Left hindlimb (tissue), 1 donor: ENCODE measurements at regions not wholly inside any gene's neighbourhood (a gene's known extent, or its start where the extent isn't known, plus 50 kb on each side); places are given as distances from the start of the nearest gene placed in this dataset.

Experiments used
- DNase-seq: peaks from one replicate; pipeline ENCODE4 v3.0.0-alpha.2; 2018

DNA sequence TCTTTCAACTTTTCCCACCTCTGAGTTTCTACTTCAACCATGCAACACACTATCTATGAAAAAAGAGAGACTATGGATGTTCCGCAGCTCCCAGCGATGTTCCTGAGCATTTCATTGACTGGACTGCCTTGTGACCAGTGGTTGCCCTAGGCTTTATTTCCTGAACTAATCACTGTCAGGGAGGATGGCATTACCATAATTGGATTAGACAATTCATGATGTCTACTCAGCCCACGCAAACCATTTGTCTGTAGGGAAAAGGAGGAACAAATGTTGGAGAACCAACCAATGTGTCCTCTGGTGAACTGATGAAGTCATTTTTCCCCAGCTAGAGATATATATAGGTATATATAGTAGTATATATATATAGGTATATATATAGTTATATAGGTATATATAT, 229.3 kb upstream of the MCTP2 start:
- no peak for DNase-seq

DNA sequence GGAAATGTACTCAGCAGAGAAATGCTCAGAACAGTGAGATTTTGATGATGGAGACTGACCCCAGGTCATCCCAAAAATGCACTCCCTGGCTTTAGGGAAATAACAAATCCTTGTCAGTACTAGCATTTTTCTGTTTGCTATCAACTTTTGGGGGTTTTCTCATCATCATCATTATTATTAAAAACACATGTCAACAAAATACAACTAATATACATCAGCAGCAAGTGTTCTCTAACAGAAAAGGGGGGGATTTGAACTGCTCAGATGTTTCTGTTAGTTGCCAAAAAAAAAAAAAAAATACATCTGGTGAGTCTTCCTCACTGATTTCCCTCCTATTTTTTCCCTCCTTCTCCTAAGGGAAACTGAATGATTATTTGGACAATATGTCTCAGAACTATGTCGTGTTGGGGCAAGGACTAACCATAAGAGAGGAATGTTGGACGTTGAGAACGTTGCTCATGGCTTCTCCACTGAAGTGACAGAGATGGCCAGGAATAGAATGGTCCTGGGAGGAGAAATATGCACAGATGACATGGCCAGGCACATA, 230.0 kb upstream of the MCTP2 start:
- peak; percentile 33 for DNase-seq

DNA sequence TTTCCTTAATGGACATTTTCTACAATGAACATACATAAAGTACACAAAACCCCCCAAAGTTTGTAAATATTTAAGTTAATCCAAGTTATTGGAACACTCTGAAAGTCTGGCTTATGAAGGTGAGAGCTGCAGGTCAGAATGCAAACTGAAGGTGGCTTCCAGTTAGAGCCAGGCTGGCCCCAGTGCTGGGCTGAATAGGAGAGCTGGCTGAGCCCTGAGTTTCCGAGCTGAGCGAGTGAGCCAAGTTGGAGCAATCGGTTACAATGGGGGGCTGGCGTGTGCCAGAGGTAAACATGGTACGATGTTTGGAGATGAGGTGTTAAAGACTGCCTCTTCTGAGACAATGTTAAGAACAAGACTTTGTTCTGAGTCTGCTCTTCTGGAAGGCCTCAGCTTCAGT, 230.8 kb upstream of the MCTP2 start:
- DNase-seq: no peak

DNA sequence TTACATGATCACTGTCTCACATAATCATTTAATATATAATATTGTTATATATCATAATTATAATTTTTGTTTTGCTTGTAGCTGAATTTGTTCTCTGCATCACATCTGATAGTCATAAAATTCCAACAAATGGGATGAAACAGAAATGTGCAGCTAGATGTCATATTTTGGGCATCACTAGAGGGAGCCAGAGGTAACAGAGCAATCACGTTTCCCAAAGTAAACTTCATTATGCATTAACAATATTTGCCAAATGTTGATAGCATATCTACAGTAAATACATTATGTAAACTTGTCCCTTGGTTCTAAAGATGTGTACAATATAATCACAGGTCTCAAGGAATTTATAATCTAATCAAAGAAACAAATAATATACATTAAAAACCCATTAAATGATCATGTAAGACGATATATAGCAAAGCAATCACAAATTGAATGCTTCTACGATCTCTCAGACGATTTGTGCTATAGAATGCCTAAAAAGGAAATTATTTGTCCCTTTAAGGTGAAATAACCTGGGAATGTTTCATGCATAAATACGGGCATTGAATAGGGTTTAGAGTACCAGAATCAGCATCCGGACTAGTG, 234.2 kb upstream of the MCTP2 start:
- no peak for DNase-seq

DNA sequence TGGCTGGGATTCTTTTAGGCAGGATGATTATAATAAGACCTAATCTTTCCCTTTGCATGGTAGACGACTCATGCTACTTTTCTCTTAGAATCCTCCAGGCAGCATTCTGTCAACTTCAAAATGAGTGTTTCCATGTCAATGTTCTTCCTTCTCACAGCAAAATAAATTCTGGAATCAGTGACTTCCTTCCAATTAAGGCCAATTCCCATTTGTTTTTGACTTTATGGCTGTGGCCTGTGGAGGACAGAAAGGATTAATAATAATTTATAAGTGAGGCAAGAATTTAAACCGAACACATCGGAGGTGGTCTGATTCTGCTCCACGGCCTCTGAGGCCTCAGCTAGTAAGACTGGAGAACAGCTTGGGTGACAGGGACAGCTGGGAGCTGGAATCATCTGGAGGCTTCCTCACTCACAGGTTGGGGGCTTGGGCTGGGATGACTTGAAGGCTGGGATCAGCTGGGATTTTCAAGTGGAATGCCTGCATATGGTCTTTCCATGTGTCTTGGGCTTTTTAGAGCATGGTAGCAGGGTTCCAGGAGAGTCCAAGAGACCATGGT, 241.8 kb upstream of the MCTP2 start:
- DNase-seq: no peak

- DNase-seq: no peak
These were observed 244.3 kb upstream of the MCTP2 start for GRCh38 chr15:93987068-93987467.

GRCh38 chr15:93986400-93986984, 244.9 kb upstream of the MCTP2 start:
- no peak for DNase-seq

- DNase-seq: no peak
These were observed 245.4 kb upstream of the MCTP2 start for GRCh38 chr15:93985925-93986324.

DNA sequence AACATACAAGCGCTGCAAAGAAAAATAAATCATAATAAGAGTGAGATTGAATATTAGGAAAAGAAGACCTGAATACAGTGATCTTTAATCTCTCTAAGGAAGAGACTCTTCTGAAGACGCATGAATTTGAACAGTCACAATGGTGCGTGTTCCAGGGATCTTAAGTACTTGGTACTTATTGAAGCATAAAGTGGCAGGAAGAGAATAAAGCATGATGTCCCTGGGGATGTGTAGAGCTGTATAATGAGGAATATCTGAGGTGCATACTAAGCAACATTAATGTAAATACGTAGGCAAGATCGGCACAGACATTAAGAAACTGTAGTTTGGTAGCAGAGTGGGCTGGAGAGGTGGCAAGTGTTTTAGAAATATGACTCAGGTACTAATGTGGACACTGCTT, 246.2 kb upstream of the MCTP2 start:
- no peak for DNase-seq

GRCh38 chr15:93983526-93983925, 247.8 kb upstream of the MCTP2 start:
- no peak for DNase-seq

- peak; percentile 61 for DNase-seq
These were observed 249.1 kb upstream of the MCTP2 start for GRCh38 chr15:93982226-93982727.

GRCh38 chr15:93981706-93982105, 249.7 kb upstream of the MCTP2 start:
- DNase-seq: no peak

DNA sequence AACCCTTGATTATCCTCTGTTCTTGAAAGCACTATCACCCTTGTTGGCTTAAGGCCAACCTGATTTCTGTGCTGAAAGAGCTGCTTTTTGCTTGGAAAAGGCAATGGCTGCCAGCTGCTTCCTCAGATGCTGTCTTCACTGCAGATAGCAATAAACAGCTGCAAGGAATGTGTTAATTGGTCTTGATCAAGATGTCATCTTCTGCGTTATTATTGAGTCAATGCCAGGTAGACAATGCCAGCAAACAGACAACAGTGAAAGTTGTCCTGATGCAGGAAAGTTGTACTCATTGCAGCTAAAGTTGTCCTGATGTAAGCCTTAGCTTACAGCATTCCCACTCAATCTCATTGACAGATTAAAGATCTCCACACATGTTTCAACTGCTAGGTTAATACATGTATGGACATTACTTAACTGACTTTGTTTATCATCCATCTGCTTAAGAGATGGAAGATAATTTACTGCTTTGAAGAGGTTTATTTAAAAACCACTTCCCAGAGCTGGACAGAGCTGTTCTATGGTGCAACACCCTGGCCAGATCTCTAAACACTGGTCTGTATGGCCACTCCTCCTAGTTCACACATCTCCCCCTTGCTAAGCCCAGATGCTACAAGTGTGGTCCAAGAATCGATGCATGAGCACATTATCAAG, 251.0 kb upstream of the MCTP2 start:
- DNase-seq: no peak

DNA sequence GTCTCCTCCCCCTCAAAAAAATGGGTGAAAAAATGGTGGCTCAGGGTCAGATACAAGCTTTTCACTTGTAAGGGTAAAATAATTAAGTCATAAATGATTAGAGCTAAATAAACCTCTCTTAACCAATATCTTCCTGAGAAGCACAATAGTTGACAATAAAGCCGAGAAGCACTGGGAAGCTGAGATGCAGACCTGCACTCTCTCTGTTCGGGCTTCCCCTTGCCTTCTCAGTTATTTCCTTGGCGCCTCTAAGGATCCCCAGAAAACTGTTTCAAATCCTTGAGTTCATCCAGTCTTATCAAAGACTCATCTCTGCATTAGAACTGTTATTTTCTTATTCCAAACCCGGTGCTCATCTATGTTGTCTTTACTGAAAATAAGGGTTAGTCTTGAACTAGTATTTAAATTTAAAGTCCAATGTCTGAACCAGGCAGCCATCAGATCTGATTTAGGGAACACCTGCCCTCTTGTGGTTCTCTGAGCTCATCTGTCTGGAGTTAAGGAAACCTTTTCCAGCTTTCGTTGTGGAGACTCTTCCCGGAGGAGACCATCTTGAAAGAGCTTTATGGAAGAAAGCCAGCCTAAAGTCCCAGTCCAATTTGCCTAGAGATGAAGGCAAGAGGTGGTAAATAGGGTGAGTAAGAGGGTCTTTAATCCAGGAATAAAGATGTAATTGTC, 256.4 kb upstream of the MCTP2 start:
- no peak for DNase-seq

DNA sequence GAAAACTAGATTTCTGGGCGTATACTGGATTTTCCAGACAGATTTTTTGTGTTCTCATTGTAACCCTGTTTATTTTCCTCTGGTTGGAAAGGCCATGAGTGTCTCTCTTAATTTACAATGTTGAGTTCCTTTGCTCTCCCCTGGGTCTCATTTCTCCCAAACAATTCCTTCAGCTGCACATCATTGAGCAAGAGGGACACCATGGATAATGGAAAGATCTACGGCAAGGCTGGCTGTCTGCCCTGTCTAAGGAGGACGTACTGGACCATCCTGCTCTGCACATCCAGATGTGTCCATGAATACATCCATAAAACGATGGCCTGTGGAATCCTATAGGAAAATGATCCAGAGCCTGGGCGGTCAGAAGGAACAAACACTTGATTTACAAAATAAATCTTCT, 258.1 kb upstream of the MCTP2 start:
- DNase-seq: peak; percentile 81

DNA sequence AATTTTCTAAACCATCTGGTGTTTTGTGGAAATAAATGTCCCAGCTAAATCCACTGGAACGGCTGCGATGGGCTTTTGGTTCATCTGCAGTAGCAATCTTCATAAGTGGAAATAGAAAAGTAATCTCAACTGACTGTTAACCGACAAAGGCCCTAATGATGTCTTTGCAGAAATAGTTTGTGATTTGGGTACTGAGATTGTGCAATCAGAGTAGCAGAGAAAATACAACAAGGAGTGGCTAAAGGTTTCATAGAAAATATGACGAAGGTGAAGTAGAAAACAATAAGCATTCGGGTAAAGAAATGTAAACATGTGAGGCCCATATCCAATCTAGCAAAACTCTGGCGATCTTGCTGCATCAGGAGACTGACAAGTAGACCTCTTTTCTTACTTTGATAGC, 262.6 kb upstream of the MCTP2 start:
- no peak for DNase-seq

- DNase-seq: no peak
These were observed 266.0 kb upstream of the MCTP2 start for GRCh38 chr15:93965304-93965908.

DNA sequence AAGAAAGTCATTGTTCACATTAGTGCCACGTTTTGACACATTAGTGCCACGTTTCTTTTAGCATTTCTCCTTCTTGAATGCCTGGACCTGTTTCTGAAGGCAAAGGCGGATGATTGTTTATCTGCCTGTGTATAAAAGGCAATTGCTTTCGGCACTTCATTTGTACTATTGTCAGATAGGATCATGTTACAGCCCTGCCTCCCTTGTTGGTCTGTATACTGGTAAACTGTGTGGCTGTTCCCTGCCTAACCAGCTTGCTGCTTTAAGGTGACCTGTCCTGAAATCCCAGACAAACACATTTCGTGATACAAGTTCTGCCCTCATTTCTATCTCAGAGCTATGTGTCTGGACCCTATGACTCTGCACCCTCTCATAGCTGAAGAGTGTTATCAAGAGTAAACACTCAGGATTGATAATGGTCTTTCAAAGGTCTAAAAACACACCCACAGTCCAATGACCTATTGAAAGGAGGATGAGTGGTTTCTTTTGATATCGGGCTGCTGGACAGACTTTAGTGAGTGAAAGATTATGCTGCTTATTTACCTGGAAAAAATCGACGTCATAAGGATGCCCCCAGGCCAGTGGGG, 276.3 kb upstream of the MCTP2 start:
- no peak for DNase-seq

DNA sequence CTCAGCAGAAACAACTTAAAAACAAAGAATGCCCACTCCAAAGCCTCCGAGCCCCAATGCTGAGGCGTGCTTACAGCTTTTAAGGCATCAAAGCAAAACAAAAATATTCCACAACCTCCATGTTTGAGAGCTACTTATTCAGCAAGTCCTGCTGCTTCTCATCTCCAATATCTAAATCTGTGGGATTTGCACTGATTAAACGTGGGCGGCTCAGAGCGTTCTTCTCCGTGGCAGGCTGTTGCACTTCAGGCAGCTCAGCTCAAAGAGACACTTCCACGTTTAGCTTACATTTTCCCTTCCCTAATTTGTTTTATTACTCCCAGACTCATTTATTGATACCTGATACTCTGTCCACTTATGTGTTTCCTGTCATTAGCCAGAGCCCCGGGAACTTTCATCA, 282.6 kb upstream of the MCTP2 start:
- DNase-seq: no peak

DNA sequence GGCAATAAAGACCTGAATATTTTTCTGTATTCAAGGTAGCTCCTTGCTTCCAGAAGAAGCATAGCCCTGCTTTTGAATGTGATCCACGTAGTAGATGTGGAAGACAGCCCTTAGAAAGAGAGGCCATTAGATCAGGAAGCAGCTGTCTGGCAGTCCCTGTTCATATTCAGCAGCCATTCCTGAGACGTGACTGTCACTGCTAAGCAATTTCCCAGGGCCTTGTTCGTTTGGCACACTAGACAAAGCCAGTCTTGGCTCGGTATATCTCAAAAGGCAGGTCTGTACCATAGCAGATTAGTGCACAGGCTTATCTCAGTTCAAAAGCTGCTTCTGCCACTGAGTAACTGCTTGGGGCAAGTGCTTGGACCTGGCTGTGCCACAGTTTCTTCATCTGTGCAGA, 287.8 kb upstream of the MCTP2 start:
- DNase-seq: no peak

- no peak for DNase-seq
These were observed 289.1 kb upstream of the MCTP2 start for GRCh38 chr15:93942269-93942694.

DNA sequence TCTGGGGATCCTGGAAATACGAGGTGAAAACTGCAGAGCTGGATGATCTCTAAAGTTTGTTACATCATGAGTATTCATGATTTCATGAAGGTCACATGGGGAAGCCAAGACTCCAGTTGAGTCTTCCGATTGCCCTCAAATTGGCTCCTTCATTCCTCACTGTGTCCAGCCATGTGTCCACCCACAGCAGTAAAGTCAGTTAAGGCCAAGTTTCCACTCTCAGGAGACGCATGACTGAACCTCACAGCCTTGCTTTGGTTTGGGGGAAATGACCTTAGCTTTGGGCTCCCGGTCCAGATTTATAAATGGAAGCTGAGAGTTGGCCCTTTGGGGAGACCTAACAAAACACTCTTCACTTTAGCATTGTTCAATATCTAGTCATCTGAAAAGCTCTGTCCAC, 289.7 kb upstream of the MCTP2 start:
- DNase-seq: no peak
